Mucosa of rectum (tissue), 2 donors: ENCODE measurements at regions not wholly inside any gene's neighbourhood (a gene's known extent, or its start where the extent isn't known, plus 50 kb on each side); places are given as distances from the start of the nearest gene placed in this dataset.

Source experiments
- H3K27ac ChIP-seq, 2 donors: one replicate each; pipeline ENCODE4 v1.7.0; 2013; ENCODE audit warnings: inconsistent platforms in 2 of 2, low read depth in 2 of 2, low read length in 2 of 2
- H3K27me3 ChIP-seq, 2 donors: one replicate each; pipeline ENCODE4 v1.7.0; 2013; ENCODE audit warnings: low read length in 2 of 2; ENCODE audit not compliant: control insufficient read depth in 2 of 2, insufficient read depth in 2 of 2
- H3K36me3 ChIP-seq, 2 donors: one replicate each; pipeline ENCODE4 v1.7.0; 2013; ENCODE audit warnings: low read length in 2 of 2; ENCODE audit not compliant: control insufficient read depth in 2 of 2, insufficient read depth in 2 of 2
- H3K4me1 ChIP-seq, 2 donors: one replicate each; pipeline ENCODE4 v1.7.0; 2013; ENCODE audit warnings: low read length in 2 of 2, mild to moderate bottlenecking in 1 of 2; ENCODE audit not compliant: control insufficient read depth in 2 of 2, insufficient read depth in 2 of 2
- H3K4me3 ChIP-seq, 2 donors: one replicate each; pipeline ENCODE4 v1.7.0; 2013; ENCODE audit warnings: low read length in 2 of 2
- H3K9ac ChIP-seq, 2 donors: one replicate each; pipeline ENCODE4 v1.7.0; 2013; ENCODE audit warnings: low read length in 2 of 2, low read depth in 1 of 2, mild to moderate bottlenecking in 1 of 2
- H3K9me3 ChIP-seq, 2 donors: one replicate each; pipeline ENCODE4 v1.7.0; 2013; ENCODE audit warnings: low read length in 2 of 2; ENCODE audit not compliant: control insufficient read depth in 2 of 2
- donor health status: healthy.
- donor health status: Normal muscosa, but diverticular disease.

DNA sequence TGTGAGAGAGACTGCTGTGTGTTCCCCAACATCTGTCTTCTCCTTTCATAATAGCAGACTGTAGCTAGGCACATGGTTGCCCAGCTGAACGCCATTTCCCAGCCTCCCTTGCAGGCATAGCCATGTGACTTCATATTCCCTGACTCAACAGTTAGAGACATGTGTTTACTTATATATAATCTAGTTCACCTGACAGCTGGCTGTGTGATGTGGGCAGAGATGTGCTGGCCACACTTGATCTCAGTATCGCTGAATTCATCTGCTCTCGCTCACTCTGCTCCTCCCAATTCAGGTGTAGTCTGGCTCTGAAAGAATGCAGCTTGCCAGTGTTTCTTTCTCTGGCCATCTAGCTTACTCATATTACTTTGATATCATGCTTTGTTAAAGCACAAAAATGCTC lies 52.3 kb upstream of the SEC11C start:
- Histone ChIP-seq H3K27ac (no peak overlapping the region), H3K36me3 (no peaks in the 10 kb centered on the region), H3K4me3 (no peak overlapping the region), H3K9ac (no peak overlapping the region), H3K27me3 (peaks cover 0 to 2% of the 10 kb centered on the region in 2 donors), H3K9me3 (no peaks in the 10 kb centered on the region), H3K4me1 (peaks cover 0 to 2% of the 10 kb centered on the region in 2 donors)
